Caco-2 (cell line): ENCODE measurements at regions not wholly inside any gene's neighbourhood (a gene's known extent, or its start where the extent isn't known, plus 50 kb on each side); places are given as distances from the start of the nearest gene placed in this dataset.

ENCODE experiments used
- BruUV-seq: library from RNA; stranded (reverse); fragments of 400-500 nt; replicated peaks from 2 replicates; lab custom pipeline; 2021; lab: Mats Ljungman, UMichigan
- CTCF ChIA-PET: fragments of 300-600 bp; sonication (Branson Sonifier 250); formaldehyde crosslinking; loops from one replicate; lab custom pipeline; 2022; ENCODE audit warnings: antibody characterized with exemption; lab: Charles Lee
- POLR2A ChIA-PET: fragments of 300-600 bp; sonication (Branson Sonifier 250); formaldehyde crosslinking; loops from one replicate; lab custom pipeline; 2022; ENCODE audit warnings: antibody characterized with exemption; lab: Charles Lee
- DNase-seq, 2 experiments: peaks; one replicate each; pipeline versions ENCODE4 v3.0.0 to v3.0.0-alpha.2; 2020 to 2022
- H3K27me3 ChIP-seq: replicated peaks from 2 replicates; pipeline ENCODE4 v1.6.0; 2011; ENCODE audit warnings: low read length; ENCODE audit not compliant: control insufficient read depth, insufficient read depth
- H3K36me3 ChIP-seq: 2 replicates; pipeline ENCODE4 v1.5.1; 2011; ENCODE audit warnings: low read length; ENCODE audit not compliant: control insufficient read depth, insufficient read depth
- H3K4me1 ChIP-seq: fragments of 250-450 bp; sonication (Bioruptor Pico); 2 replicates; pipeline ENCODE4 v1.5.1; 2020; ENCODE audit warnings: mild to moderate bottlenecking
- H3K4me3 ChIP-seq: 2 replicates; pipeline ENCODE4 v1.5.1; 2011; ENCODE audit warnings: low read depth, mild to moderate bottlenecking, control low read depth, low read length
- H3K9me3 ChIP-seq: fragments of 250-450 bp; sonication (Bioruptor Pico); 2 replicates; pipeline ENCODE4 v1.5.1; 2020; ENCODE audit warnings: mild to moderate bottlenecking, moderate library complexity
- H3K27ac Mint-ChIP-seq: one replicate; pipeline ENCODE4 v1.8.0; 2022; ENCODE audit warnings: mixed read lengths; ENCODE audit not compliant: unreplicated experiment
- H3K27me3 Mint-ChIP-seq: one replicate; pipeline ENCODE4 v1.8.0; 2022; ENCODE audit warnings: mixed read lengths; ENCODE audit not compliant: insufficient read depth, unreplicated experiment
- H3K36me3 Mint-ChIP-seq: one replicate; pipeline ENCODE4 v1.8.0; 2022; ENCODE audit warnings: mild to moderate bottlenecking, mixed read lengths; ENCODE audit not compliant: insufficient read depth, unreplicated experiment
- H3K4me1 Mint-ChIP-seq: one replicate; pipeline ENCODE4 v1.8.0; 2022; ENCODE audit warnings: low read depth, mixed read lengths; ENCODE audit not compliant: unreplicated experiment
- H3K4me3 Mint-ChIP-seq: one replicate; pipeline ENCODE4 v1.8.0; 2022; ENCODE audit warnings: mild to moderate bottlenecking, moderate library complexity, mixed read lengths; ENCODE audit not compliant: unreplicated experiment
- H3K9me3 Mint-ChIP-seq: one replicate; pipeline ENCODE4 v1.8.0; 2022; ENCODE audit warnings: mixed read lengths; ENCODE audit not compliant: unreplicated experiment
- CTCF ChIP-seq, 2 experiments: fragments of 200-600 bp in 1 of 2; IDR thresholded peaks; 1 replicate in 1 of 2; 2 replicates in 1 of 2; pipeline versions ENCODE4 v1.5.1 to v1.8.0; 2011 to 2022; ENCODE audit warnings: antibody characterized with exemption in 1 of 2, control low read depth in 1 of 2, inconsistent platforms in 1 of 2, low read depth in 1 of 2, low read length in 1 of 2, mild to moderate bottlenecking in 1 of 2, moderate library complexity in 1 of 2; ENCODE audit not compliant: insufficient read depth in 1 of 2, severe bottlenecking in 1 of 2, unreplicated experiment in 1 of 2
- intact Hi-C: fragments of 100-400 bp; cut with micrococcal nuclease; formaldehyde crosslinking; loops from one replicate; pipeline ENCODE4 v1.10.0; 2022; ENCODE audit not compliant: unreplicated experiment

- TF ChIP-seq CTCF (IDR thresholded peaks at IDR 0.05; ENCODE audit: insufficient read depth in 1 of 2, low read depth in 1 of 2, low read length in 1 of 2, severe bottlenecking in 1 of 2, unreplicated experiment in 1 of 2): no peak
- Histone ChIP-seq H3K4me1 (peaks cover 5% of the 10 kb centered on the region; the same call in 1 of the 2 replicates), H3K4me3 (no peak overlapping the region), H3K27me3 (no peaks in the 10 kb centered on the region), H3K9me3 (no peaks in the 10 kb centered on the region), H3K36me3 (no peaks in the 10 kb centered on the region)
- Mint-ChIP-seq H3K27ac (no peak overlapping the region), H3K27me3 (no peaks in the 10 kb centered on the region), H3K4me3 (no peak overlapping the region), H3K9me3 (no peaks in the 10 kb centered on the region), H3K36me3 (no peaks in the 10 kb centered on the region), H3K4me1 (no peaks in the 10 kb centered on the region)
- intact Hi-C loops: no loop called here
- POLR2A ChIA-PET: no interaction called here
- CTCF ChIA-PET: no interaction called here
- no TSS peak for BruUV-seq
- DNase-seq: no peak
Observed at GRCh38 chr14:96148631-96149030, 56.0 kb upstream of the BDKRB2 start.

- Mint-ChIP-seq H3K27ac (no peak overlapping the region), H3K4me1 (no peaks in the 10 kb centered on the region), H3K4me3 (no peak overlapping the region), H3K27me3 (no peaks in the 10 kb centered on the region), H3K36me3 (no peaks in the 10 kb centered on the region), H3K9me3 (no peaks in the 10 kb centered on the region)
- H3K36me3 ChIP-seq: no peaks in the 10 kb centered on the region
- H3K4me3 ChIP-seq: no peak overlapping the region
- no peak for DNase-seq
- H3K27me3 ChIP-seq: no peaks in the 10 kb centered on the region
- no peak for TF ChIP-seq CTCF (IDR thresholded peaks at IDR 0.05; ENCODE audit: insufficient read depth in 1 of 2, low read depth in 1 of 2, low read length in 1 of 2, severe bottlenecking in 1 of 2, unreplicated experiment in 1 of 2)
- peaks cover 5% of the 10 kb centered on the region; the same call in 1 of the 2 replicates for H3K4me1 ChIP-seq
- no peaks in the 10 kb centered on the region for H3K9me3 ChIP-seq
- ChIA-PET POLR2A (no interaction called here), CTCF (no interaction called here)
- intact Hi-C loops: no loop called here
- BruUV-seq: no TSS peak
Observed at GRCh38 chr14:96149131-96149530, 55.5 kb upstream of the BDKRB2 start.

GRCh38 chr14:96150214-96150613, 54.4 kb upstream of the BDKRB2 start:
- no peak for DNase-seq
- no peak for TF ChIP-seq CTCF (IDR thresholded peaks at IDR 0.05; ENCODE audit: insufficient read depth in 1 of 2, low read depth in 1 of 2, low read length in 1 of 2, severe bottlenecking in 1 of 2, unreplicated experiment in 1 of 2)
- H3K4me3 Mint-ChIP-seq: no peak overlapping the region
- Histone ChIP-seq H3K27me3 (no peaks in the 10 kb centered on the region), H3K9me3 (no peaks in the 10 kb centered on the region; the same call in 1 of the 2 replicates), H3K4me3 (no peak overlapping the region), H3K4me1 (peaks cover 5% of the 10 kb centered on the region; the same call in 1 of the 2 replicates), H3K36me3 (no peaks in the 10 kb centered on the region)
- no peaks in the 10 kb centered on the region for H3K36me3 Mint-ChIP-seq
- H3K4me1 Mint-ChIP-seq: no peaks in the 10 kb centered on the region
- ChIA-PET CTCF (no interaction called here), POLR2A (no interaction called here)
- BruUV-seq: no TSS peak
- H3K9me3 Mint-ChIP-seq: no peaks in the 10 kb centered on the region
- no peak overlapping the region for H3K27ac Mint-ChIP-seq
- H3K27me3 Mint-ChIP-seq: no peaks in the 10 kb centered on the region
- intact Hi-C loops: no loop called here
